Tibial nerve (tissue), 4 donors: ENCODE measurements at regions not wholly inside any gene's neighbourhood (a gene's known extent, or its start where the extent isn't known, plus 50 kb on each side); places are given as distances from the start of the nearest gene placed in this dataset.

Source experiments
- DNase-seq, 2 donors: peaks; one replicate each; pipeline ENCODE4 v3.0.0-alpha.2; 2019; ENCODE audit warnings: low spot score in 2 of 2
- H3K27ac ChIP-seq, 4 donors: fragments of 200-600 bp; sonication (generic) in 3 of 4; one replicate each; pipeline ENCODE4 v1.5.1; 2017 to 2019; ENCODE audit warnings: mild to moderate bottlenecking in 1 of 4
- H3K27me3 ChIP-seq, 2 donors: fragments of 200-600 bp; sonication (generic) in 1 of 2; one replicate each; pipeline versions ENCODE4 v1.5.1 to v1.6.0; 2017 to 2019
- H3K36me3 ChIP-seq, 3 donors: fragments of 200-600 bp; sonication (generic); one replicate each; pipeline ENCODE4 v1.5.1; 2018 to 2019
- H3K4me1 ChIP-seq, 4 donors: fragments of 200-600 bp; sonication (generic) in 3 of 4; one replicate each; pipeline ENCODE4 v1.5.1; 2017 to 2019
- H3K4me3 ChIP-seq, 4 donors: fragments of 200-600 bp; sonication (generic) in 3 of 4; one replicate each; pipeline ENCODE4 v1.5.1; 2017 to 2019; ENCODE audit warnings: mild to moderate bottlenecking in 1 of 4, moderate library complexity in 1 of 4
- H3K9me3 ChIP-seq, 4 donors: fragments of 200-600 bp; sonication (generic) in 3 of 4; one replicate each; pipeline ENCODE4 v1.5.1; 2017 to 2019
- EP300 ChIP-seq, 2 donors: sonication (generic); formaldehyde crosslinking; IDR thresholded peaks; one replicate each; pipeline ENCODE4 v1.6.1; 2017; ENCODE audit warnings: antibody characterized with exemption in 2 of 2, mild to moderate bottlenecking in 1 of 2
- POLR2A ChIP-seq, 2 donors: fragments of 450-650 bp; IDR thresholded peaks; one replicate each; pipeline ENCODE4 v1.6.1; 2017; ENCODE audit warnings: antibody characterized with exemption in 2 of 2, mild to moderate bottlenecking in 2 of 2, moderate library complexity in 2 of 2
- WGBS, 2 donors: methylation state at CpG; one replicate each; pipeline ENCODE4 v1.1.5; 2018; 5-methylcytosine and 5-hydroxymethylcytosine counted together
- TF ChIP-seq, protein P1 (sequence below), 5 experiments: fragments of 200-600 bp in 3 of 5; fragments of 450-650 bp in 2 of 5; sonication (generic) in 3 of 5; IDR thresholded peaks; one replicate each; pipeline ENCODE4 v1.5.1; 2016 to 2019; ENCODE audit warnings: antibody characterized with exemption in 5 of 5, mild to moderate bottlenecking in 3 of 5, moderate library complexity in 2 of 5

GRCh38 chr2:150293771-150294170 is 193.7 kb downstream of the RND3 start:
- H3K9me3 ChIP-seq: no peaks in the 10 kb centered on the region
- H3K27me3 ChIP-seq: no peaks in the 10 kb centered on the region
- TF ChIP-seq, protein P1, sequence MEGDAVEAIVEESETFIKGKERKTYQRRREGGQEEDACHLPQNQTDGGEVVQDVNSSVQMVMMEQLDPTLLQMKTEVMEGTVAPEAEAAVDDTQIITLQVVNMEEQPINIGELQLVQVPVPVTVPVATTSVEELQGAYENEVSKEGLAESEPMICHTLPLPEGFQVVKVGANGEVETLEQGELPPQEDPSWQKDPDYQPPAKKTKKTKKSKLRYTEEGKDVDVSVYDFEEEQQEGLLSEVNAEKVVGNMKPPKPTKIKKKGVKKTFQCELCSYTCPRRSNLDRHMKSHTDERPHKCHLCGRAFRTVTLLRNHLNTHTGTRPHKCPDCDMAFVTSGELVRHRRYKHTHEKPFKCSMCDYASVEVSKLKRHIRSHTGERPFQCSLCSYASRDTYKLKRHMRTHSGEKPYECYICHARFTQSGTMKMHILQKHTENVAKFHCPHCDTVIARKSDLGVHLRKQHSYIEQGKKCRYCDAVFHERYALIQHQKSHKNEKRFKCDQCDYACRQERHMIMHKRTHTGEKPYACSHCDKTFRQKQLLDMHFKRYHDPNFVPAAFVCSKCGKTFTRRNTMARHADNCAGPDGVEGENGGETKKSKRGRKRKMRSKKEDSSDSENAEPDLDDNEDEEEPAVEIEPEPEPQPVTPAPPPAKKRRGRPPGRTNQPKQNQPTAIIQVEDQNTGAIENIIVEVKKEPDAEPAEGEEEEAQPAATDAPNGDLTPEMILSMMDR (IDR thresholded peaks at IDR 0.05): no peak
- no peak for TF ChIP-seq POLR2A (IDR thresholded peaks at IDR 0.05)
- no peak for TF ChIP-seq EP300 (IDR thresholded peaks at IDR 0.05)
- no peak overlapping the region for H3K27ac ChIP-seq
- no peak overlapping the region for H3K4me3 ChIP-seq
- H3K4me1 ChIP-seq: peaks cover 0 to 17% (median 0%) of the 10 kb centered on the region in 4 donors
- H3K36me3 ChIP-seq: no peaks in the 10 kb centered on the region
- WGBS, 2 donors: 86 to 92% methylated on average over 4 of the region's 4 CpGs
- no peak for DNase-seq

GRCh38 chr2:150292807-150293206 is 194.7 kb downstream of the RND3 start:
- no peaks in the 10 kb centered on the region for H3K27me3 ChIP-seq
- no peak for DNase-seq
- TF ChIP-seq POLR2A (IDR thresholded peaks at IDR 0.05): no peak
- WGBS, 2 donors: 97 to 98% methylated on average over 1 of the region's 1 CpG
- H3K36me3 ChIP-seq: no peaks in the 10 kb centered on the region
- H3K4me1 ChIP-seq: peaks cover 0 to 17% (median 0%) of the 10 kb centered on the region in 4 donors
- H3K4me3 ChIP-seq: no peak overlapping the region
- no peak overlapping the region for H3K27ac ChIP-seq
- H3K9me3 ChIP-seq: no peaks in the 10 kb centered on the region

- peaks cover 0 to 17% (median 0%) of the 10 kb centered on the region in 4 donors for H3K4me1 ChIP-seq
- 97 to 98% methylated on average over 1 of the region's 1 CpG for WGBS, 2 donors
- no peak overlapping the region for H3K4me3 ChIP-seq
- H3K9me3 ChIP-seq: no peaks in the 10 kb centered on the region
- H3K27ac ChIP-seq: no peak overlapping the region
- H3K27me3 ChIP-seq: no peaks in the 10 kb centered on the region
- TF ChIP-seq POLR2A (IDR thresholded peaks at IDR 0.05): no peak
- TF ChIP-seq EP300 (IDR thresholded peaks at IDR 0.05): no peak
- TF ChIP-seq, protein P1 (IDR thresholded peaks at IDR 0.05): no peak
- no peaks in the 10 kb centered on the region for H3K36me3 ChIP-seq
- no peak for DNase-seq
Observed at GRCh38 chr2:150292192-150292591, 195.3 kb downstream of the RND3 start.

GRCh38 chr2:150286730-150287362 is 200.6 kb downstream of the RND3 start:
- no peak for DNase-seq
- Histone ChIP-seq H3K4me1 (peaks cover 0 to 23% (median 13%) of the 10 kb centered on the region in 4 donors), H3K4me3 (no peak overlapping the region), H3K36me3 (no peaks in the 10 kb centered on the region), H3K27me3 (no peaks in the 10 kb centered on the region), H3K27ac (no peak overlapping the region), H3K9me3 (no peaks in the 10 kb centered on the region)
- WGBS, 2 donors: 89 to 90% methylated on average over 6 of the region's 6 CpGs
- TF ChIP-seq POLR2A (IDR thresholded peaks at IDR 0.05): no peak
- TF ChIP-seq, protein P1 (IDR thresholded peaks at IDR 0.05): no peak

GRCh38 chr2:150284116-150284515 is 203.4 kb downstream of the RND3 start:
- TF ChIP-seq, protein P1 (IDR thresholded peaks at IDR 0.05): no peak
- TF ChIP-seq POLR2A (IDR thresholded peaks at IDR 0.05) (no peak), EP300 (IDR thresholded peaks at IDR 0.05) (no peak)
- WGBS, 2 donors: 94 to 98% methylated on average over 2 of the region's 2 CpGs
- DNase-seq: no peak
- Histone ChIP-seq H3K4me3 (no peak overlapping the region), H3K4me1 (peaks cover 0 to 49% (median 15%) of the 10 kb centered on the region in 4 donors), H3K27me3 (no peaks in the 10 kb centered on the region), H3K36me3 (no peaks in the 10 kb centered on the region), H3K27ac (no peak overlapping the region), H3K9me3 (no peaks in the 10 kb centered on the region)
